HG02973 (cell line): ENCODE measurements at regions not wholly inside any gene's neighbourhood (a gene's known extent, or its start where the extent isn't known, plus 50 kb on each side); places are given as distances from the start of the nearest gene placed in this dataset.

ENCODE experiments used
- ATAC-seq: cut with Tn5 transposase; IDR thresholded peaks from one replicate; pipeline ENCODE4 v1.9.1; 2021; ENCODE audit warnings: moderate library complexity; ENCODE audit not compliant: unreplicated experiment

DNA sequence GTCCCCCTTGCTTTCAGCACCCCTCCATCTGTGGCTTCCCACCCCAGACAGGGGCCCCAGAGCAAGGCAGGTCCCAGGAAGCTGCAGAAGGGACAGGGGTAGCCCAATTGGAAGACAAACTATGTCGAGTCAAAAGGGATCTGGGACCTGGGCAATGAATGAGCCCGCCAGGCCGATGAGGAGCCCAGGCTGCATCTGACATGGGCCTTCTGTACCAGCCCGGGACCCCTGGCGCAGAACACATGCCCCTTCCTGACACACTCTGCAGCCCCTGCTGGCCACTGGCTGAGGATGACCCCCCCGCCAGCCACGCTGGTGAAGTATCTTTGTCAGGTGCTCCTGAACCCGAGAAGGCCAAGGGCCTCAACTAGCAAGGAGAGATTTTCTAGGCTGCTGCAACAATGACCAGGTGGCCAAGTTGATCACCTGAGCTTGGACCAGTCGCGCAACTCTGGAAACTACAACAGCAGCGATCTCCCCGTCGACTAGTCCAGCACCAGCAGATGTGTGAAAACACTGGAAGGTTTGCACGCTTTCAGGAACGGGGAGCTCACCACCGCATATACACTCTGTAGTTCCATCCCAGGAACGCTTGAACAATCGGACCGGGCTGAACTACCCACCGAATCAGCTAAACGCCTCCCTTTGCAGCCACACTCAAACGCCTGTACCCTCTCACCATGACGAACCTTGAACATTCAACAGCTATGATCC lies 119.0 kb downstream of the NCOR2 start:
- no peak for ATAC-seq

DNA sequence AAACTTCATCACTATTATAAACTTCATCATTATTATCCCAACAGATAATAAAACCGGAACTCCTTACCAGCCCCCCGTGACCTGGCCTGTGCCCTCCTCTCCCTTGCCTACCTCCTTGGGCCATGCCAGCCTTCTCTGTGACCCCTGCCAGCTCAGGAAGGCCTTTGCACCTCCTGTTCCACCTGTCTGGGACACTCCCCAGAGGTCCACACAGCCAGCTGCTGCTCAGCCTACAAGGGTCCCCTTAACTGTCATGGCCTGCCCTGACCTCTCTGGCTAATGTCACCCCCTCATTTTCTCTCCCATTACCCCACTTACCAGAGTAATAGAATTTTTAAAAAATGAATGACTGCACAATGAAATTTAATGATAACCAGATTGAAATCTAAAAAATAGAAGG lies 121.0 kb downstream of the NCOR2 start:
- no peak for ATAC-seq

DNA sequence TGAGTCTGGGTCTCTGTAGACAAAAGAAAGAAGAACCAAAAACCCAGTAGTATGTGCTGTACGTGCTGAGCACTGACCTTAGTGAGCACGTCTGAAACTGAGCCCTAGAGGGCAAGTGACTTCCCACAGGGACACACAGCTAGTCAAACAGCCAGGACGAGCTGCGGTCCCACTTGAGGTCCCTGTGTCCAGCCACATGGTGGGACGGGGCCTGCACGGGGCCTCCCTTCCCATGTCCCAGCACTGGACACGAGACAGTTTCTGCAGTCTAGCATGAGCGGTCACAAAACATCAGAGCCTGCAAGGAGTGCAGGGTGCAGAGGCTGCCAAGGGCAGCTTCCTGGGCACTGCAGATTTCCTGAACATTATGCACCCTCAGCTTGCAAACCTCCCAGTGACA lies 121.6 kb downstream of the NCOR2 start:
- no peak for ATAC-seq

DNA sequence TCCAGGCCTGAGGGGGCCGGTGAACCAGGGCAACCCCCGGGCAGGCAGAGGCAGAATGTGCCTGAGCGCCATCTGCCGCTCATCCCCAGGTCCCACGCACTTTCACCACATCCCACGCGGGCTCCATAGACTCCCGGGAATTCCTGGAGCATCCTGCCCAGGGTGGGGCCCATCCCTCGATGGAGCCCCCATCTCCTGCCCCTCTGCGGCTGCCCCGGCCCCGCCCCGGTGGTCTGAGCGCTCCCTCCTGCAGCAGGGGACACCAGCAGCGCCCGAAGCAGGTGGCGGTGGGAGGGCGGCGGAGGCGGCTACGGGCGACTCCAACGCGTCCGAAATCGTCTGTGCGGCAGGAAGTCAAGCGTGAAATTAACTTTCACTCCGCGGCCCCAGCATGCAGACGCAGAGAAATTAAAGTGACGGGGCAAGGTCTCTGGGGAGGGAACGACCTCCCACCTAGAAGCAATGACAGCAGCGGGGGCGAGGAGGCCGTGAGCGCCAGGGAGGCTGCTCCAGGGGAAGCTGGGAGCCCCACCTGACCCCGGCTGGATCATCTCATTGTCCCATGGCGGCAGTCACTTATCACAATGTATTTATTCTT lies 122.2 kb downstream of the NCOR2 start:
- no peak for ATAC-seq

DNA sequence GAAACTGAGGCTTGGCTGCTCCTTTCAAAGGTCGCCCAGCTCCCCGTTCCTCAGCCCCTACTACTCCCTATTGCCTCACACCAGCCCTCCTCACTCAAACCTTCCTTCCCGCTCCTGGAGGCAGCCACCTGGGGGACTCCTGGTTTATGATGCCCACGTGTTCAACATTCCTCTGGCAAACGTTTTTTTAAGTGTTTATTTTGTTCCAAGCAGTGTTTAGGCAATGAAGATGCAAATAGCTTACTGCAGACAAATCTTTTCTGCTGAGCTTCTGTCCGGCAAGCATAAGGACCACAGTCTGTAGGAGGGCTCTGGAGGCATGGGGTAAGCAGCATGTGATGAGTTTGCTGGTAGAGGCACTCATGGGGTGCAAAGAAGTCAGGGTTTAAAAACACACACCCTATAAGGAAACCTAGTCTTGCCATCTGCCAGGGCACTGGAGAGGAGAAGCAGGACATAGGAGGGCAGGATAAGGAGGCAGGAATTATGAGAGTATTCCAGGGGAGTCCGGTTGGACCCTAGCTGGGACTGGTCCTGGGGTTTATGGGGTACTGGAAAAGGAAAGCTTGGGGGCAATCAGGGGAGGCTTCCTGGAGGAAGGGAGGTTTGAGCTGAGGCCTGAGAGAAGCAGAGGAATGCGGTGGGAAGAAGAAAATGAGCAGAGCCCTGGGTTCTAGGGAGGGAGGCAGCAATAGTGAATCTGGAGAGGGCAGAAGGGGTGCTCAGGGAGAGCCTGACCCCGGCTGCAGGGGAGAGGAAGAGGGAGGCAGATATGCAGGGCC lies 123.3 kb downstream of the NCOR2 start:
- no peak for ATAC-seq

DNA sequence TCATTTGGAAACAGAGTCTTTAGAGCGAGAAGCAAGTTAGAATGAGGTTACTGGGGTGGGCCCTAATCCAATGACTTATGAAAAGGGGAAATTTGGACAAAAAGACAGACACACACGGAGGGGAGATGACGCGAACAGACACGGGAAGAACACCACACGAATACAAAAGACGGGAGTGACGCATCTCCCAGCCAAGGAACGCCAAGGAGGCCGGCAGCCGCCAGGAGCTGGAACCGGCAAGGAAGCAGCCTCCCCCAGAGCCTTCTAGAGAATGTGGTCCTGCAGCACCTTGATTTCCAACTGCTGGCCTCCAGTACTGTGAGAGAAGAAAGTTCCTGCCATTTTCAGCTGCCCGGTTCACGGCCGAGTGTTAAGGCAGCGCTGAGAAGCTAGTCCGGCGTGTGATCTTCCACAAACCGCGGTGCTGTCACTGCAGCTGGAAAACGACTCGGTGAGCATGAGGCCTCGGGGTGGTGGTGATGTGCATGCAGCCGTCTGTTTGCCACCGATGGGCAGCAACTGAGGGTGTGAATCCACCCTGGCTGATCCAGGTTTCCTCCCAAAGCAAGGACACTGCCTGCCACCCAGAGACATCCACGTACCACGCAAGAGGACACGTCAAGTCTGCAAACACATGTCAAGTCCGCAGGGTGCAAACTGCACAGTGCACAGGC lies 124.5 kb downstream of the NCOR2 start:
- ATAC-seq, result no peak

DNA sequence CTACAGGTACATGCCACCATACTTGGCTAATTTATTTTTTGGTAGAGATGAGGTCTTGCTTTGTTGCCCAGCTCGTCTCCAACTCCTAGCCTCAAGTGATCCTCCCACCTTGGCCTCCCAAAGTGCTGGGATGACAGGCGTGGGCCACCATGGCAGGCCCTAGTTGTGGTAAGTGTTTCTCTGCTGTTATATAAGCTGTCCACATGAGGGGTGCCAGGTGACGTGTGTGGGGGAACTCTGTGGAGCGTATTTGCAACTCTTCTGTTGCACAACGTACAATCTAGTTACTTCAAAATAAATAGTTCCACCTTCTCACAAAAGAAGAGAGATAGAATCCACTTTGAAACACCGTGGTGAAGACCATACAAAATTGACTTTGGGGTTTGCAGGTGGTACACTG lies 125.1 kb downstream of the NCOR2 start:
- no peak for ATAC-seq

DNA sequence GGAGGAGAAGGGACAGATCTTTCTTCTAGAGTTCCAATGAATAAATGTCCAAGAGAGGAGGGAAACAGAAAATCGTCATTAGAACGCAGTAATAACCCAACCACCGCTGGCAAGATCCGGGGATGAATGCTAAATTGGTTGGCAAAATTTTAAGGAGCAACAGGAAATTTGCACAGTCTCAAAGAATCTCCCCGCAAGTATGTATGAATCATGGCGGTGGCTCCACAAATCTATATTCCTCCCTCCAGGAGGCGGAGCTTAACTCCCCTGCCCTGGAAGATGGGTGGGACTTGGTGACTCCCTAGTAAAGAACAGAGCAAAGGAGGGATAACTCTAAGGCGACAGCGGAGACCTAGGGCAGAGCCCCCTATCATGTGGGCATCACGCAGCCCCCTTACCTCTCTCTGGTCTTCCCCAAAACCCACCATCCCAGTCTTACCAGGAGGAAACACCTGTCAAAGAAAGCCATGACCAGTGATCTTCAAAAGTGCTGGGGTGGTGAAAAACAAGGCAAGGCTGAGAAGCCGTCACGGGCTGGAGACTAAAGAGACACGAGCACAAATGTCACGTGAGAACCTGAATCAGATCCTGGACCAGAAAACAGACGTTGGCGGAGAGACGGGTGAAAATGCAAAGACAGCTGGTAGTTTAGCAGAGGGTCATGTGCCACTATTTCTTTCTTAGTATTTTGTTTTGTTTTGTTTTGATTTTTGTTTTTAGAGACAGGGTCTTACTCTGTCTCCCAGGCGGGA lies 125.8 kb downstream of the NCOR2 start:
- ATAC-seq, result no peak

DNA sequence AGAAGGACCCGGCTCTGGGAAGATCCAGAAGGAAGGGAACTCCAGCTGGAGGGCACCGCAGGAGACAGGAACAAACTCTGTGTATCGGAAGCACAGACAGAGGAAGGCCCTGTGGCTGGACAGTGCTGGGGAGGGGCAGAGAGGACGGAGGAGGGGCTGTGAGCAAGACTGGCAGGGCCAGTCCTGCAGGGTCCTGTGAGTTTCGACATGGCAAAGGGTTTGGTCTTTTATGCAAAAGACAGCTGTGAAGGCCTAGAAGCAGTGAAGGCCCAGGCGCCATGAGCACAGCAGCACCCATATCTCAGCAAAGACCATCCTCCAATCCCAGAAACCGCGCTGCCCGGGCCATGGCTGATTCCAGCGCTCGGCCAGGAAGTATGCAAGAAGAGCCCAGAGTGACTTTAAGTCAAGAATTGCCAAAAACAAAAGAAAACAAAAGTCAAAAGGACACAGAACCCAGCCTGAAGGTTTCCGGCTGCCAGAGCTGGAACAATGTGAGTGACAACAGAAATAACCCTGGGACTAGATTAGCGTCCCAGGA lies 126.5 kb downstream of the NCOR2 start:
- no peak for ATAC-seq

DNA sequence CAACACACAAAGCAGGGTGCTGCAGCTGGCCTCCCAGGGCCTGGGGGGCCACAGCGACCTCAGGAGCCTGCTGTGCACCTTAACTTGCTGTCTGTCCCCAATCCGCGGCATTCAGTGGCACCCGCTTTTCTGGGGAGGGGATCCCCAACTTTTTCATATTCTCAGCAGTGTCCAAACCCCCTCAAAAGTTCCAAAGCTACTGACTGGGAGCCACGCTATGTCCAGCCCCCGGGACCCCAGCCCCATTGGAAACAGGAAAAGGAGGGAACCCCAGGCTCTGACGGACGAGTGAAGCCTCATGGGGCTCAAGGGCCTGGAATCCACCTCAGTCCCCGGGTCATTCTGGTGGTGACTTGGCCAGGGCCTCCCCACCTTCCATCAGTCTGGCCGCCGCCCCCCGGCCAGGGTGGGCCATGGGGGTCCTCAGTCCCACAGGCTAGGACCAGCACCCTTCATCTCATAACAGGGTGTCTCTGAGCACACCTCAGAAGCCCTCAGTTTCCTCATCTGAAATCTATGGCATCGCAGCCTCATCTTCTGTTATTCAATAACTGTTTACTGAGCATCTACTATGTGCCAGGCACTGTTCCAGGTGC lies 127.3 kb downstream of the NCOR2 start:
- no peak for ATAC-seq

DNA sequence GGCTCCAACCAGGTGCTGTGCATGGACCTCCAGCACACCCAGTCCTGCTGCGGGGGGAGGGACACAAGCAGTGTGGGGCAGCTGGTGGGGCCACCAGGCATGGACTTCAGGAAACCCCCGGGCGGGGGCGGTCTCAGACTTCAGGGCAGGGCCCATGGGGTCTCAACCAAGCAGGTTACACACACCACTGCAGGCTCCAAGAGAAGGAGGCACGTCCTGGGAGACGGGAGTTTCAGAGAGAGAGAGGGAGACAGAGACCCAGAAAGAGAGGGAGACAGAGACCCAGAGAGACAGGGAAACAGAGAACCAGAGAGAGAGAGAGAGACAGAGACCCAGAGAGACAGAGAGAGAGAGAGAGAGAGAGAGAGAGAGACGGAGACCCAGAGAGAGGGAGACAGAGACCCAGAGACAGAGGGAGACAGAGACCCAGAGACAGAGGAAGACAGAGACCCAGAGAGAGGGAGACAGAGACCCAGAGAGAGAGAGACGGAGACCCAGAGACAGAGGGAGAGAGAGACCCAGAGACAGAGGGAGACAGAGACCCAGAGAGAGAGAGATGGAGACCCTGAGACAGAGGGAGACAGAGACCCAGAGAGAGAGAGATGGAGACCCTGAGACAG lies 128.9 kb downstream of the NCOR2 start:
- no peak for ATAC-seq

DNA sequence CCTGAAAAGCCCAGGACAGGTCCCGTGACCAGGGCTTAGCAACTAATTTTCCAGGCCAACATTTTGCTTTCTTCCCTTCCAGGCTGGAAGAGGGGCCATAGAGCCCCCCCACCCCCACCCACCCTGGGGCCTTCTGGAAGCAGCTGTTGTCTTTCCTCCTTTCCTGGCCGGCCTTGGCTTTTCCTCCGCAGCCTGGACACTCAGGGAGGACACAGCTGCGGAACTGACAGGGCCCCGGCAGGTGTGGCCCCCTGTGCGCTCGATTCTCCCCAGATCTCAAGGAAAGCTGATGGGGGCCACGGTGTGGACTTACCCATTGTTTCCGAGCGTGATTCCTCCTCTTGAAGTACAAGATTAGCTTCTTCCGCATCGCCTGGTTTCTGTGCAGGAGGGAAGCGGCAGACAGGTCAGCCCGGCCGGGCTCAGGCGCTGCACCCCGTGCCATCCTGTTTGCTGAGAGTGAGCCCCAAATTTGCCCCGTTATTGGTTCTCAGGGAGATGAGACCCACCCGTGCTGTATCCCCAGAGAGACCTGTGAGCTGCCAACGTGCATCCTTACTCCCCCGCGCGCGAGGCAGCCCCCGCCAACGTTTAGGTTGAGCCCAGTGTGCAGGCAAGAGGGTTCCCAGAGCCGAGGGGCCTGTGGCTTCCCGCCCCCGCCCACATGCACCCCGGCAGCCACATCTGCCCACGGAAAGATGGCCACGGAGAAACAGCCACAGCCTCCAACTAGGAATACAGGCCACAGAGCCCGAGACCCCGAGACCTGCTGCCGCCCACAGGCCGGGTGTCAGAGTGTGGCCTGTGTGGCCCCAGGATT lies 129.6 kb downstream of the NCOR2 start:
- no peak for ATAC-seq

DNA sequence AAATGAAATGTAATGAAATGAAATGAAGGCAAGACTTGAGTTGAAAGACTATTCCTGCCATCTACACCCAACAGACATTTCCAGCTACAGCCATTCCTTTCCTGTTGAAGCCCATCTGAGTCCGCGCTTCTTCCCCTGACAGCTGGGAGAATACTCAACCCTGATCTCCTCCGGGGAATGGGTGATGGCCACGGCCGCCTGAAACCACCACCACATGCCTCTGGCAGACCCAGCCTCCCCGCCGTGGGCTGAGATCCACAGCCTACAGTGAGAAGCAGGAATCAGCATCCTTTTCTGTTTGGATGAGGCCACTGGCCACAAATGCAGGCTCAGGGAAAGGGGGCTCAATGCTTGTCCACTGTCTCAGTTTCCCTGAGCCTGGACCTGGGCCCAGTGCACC lies 130.3 kb downstream of the NCOR2 start:
- ATAC-seq, result no peak

DNA sequence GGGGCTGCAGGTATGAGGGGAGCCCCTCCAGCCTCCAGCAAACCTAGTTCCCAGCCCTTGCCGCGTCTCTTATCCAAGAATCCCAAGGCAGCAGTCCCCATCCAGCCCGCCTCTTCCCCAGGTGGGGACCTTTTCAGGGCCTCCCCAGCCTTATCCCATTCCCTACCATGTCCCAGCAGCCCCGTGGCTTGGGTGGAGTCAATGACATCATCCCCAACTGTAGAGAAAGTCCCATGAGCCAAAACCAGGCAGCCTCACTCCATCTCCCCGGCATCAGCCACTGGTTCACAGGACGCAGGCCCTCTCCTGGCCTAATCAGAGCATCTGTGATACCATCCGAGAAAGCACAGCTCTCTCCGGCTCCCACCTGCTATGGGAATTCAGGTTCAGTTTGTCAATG lies 131.0 kb downstream of the NCOR2 start:
- ATAC-seq, result no peak

DNA sequence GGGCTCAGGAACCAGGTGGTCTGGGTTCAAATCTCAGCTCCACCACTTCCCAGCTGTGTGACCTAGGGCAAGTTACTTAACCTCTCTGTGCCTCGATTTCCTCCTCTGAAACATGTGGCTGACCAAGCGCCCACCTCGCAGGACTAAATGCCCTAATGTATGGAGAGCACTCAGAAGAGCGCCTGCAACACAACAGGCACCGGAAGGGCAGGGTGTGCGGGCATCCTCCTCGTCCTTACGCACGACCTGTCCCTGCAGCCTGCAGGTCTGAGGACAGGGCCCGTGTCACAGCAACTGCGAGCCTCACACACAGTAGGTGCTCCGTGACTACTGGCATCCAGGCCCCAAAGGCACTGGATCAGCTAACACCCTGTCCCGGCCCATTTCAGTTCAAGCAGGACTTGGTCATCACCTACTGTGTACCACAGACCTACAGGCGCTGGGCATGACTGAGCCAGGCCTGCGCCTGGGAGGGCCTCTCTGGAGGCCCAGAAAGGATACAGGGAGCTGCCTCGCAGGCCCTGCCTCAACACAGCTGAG lies 131.5 kb downstream of the NCOR2 start:
- ATAC-seq, result no peak

DNA sequence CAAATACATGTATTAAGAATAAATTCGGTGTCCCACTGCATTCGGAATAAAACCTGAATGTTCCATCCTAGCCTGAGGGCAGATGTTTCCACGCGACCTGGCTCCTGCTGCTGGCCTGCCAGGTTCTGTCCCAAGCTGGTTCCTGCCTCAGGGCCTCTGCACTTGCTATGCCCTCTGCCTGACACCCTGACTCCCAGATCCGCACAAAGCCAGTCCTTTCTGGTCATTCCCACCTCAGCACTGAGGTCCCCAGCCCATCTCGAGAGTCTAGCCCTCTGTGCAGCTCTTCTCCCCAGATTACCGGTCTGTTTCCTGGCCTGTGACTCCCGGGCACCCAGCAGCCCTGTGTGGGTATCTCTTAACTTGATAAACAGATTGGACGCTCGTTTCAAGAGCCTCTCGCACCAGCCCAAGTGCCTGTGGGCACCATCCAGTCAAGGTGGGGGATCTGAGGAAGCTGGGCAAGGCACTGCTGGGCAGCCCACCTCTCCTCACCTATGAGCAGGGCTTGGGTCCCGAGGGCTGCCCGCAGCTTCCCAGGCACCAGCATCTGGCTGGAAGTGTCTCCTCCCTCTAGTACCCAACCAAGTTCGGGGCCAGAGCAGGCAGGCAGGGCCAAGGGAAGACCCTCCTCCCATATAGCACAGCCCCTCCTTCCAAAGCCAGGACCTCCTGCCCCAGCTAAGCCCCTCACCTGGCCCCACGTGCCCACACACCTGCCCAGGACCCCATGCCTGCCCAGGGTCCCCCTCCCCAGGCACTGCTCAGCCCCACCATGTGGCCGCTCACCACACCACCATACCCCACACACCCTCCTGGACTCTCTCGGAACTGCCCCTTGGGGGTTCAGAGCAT lies 132.2 kb downstream of the NCOR2 start:
- ATAC-seq, result no peak

DNA sequence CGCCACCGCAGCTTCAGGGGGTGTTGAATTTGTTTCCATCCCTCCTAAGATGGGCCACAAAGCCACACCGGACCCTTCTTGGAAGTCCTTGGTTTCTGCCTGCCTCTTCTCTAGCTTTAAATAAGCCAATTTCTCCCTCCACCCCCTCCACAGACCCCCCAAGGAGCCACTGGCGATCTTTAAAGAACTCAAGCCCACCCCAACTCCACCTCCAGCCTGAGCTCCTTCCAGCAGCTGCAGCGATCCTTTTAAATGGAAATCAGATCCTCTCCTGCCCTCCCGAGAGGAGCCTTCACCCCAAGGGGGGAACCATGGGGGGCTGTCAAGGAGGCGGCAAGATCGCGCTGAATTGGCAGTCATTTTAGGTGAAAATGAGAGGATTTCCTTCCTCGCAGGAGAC lies 133.1 kb downstream of the NCOR2 start:
- no peak for ATAC-seq

DNA sequence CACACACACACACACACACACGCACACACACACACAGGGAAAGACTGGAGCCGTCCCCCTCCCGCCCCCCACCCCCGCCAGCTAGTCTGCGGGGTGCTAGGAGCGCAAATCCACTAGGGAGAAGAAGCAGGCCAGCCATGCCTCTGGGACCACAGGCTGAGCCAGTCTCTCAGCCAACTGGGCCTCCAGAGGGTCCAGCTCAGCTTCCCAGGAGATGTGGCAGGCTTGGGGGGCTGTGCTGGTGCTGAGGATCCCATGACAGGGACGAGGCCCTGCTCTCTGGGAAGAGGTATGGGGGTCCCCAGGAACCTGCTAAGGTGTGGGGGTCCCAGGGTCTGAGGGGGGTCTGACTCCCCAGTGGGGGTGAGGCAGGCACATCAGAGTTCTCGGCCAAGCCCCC lies 133.5 kb downstream of the NCOR2 start:
- no peak for ATAC-seq
